ENCODE measurements at regions not wholly inside any gene's neighbourhood (a gene's known extent, or its start where the extent isn't known, plus 50 kb on each side); places are given as distances from the start of the nearest gene placed in this dataset.

GRCh38 chr2:78553866-78554647 lies 471.4 kb upstream of the REG3G start:
- Mint-ChIP-seq H3K36me3 (no peaks in the 10 kb centered on the region), H3K27ac (no peak overlapping the region), H3K9me3 (peaks cover 20 to 38% of the 10 kb centered on the region in 2 donors)
- DNase-seq (ENCODE audit: low spot score in 2 of 2) (no peak), ATAC-seq (no peak)

GRCh38 chr2:78561876-78562275 lies 463.6 kb upstream of the REG3G start:
- H3K36me3 Mint-ChIP-seq: no peaks in the 10 kb centered on the region
- ATAC-seq (no peak), DNase-seq (ENCODE audit: low spot score in 2 of 2) (no peak)
- H3K9me3 Mint-ChIP-seq: peaks cover 10 to 15% of the 10 kb centered on the region in 2 donors
- no peak overlapping the region for H3K27ac Mint-ChIP-seq

GRCh38 chr2:78564666-78565065 lies 460.8 kb upstream of the REG3G start:
- no peaks in the 10 kb centered on the region for H3K36me3 Mint-ChIP-seq
- H3K9me3 Mint-ChIP-seq: peaks cover 14 to 20% of the 10 kb centered on the region in 2 donors

DNA sequence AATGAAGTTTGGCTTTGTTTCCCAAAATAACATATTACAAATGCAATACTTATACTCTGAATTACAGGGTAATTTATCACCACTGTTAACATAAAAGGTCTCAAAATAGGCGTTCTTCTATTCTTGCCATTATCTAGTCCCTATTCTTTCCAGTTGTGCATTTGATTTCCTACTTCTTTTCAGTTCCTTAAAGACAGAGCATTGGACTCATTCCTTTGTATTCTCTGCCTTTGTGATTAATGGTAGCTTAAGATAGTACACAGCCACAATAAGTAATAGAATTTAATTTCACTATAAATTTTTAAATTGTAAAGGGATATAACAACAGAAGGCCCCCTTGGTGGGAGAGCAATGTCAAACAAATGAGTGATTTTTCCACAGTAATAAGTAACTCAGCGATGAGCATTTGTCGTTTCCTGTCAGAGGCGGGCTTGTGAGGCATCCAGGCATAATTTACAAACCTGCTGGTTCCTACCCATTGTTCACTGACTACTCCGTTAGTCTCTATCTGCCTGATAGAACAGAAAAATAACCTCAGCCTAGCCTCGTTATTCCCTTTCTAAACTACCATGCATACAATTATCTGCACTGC lies 456.6 kb upstream of the REG3G start:
- DNase-seq (ENCODE audit: low spot score in 2 of 2) (no peak), ATAC-seq (no peak)
- H3K9me3 Mint-ChIP-seq: peaks cover 27 to 34% of the 10 kb centered on the region in 2 donors
- H3K27ac Mint-ChIP-seq: no peak overlapping the region
- no peaks in the 10 kb centered on the region for H3K36me3 Mint-ChIP-seq

More at GRCh38 chr2:78564666-78565065, 460.8 kb upstream of the REG3G start:
- no peak overlapping the region for H3K27ac Mint-ChIP-seq
- DNase-seq (ENCODE audit: low spot score in 2 of 2) (no peak), ATAC-seq (no peak)

DNA sequence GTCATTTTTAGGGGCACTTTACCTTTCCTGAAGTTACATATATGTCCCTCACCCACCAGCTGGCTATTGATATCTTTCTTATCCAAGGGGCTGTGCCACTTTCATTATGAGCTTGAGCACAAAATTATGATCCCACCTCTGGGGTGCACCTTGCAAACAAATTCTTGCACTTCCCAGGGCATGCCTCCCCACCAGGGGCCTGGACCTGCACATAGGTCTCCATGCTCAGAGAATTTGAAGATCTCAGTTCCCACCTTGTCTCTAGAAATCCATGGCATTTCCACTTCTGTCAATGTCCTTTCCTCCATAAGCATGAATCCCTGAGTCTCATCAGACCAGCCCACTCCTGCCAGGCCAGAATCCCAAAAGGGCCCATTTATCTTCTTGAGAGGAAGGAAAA lies 449.1 kb upstream of the REG3G start:
- no peaks in the 10 kb centered on the region for H3K36me3 Mint-ChIP-seq
- H3K27ac Mint-ChIP-seq: no peak overlapping the region
- DNase-seq (ENCODE audit: low spot score in 2 of 2) (no peak), ATAC-seq (no peak)
- H3K9me3 Mint-ChIP-seq: peaks cover 0 to 5% of the 10 kb centered on the region in 2 donors

- DNase-seq (ENCODE audit: low spot score in 2 of 2) (no peak), ATAC-seq (no peak)
- Mint-ChIP-seq H3K27ac (no peak overlapping the region), H3K36me3 (peaks cover 0 to 4% of the 10 kb centered on the region in 2 donors), H3K9me3 (peaks cover 12 to 22% of the 10 kb centered on the region in 2 donors)
Observed at GRCh38 chr2:78585871-78586270, 439.6 kb upstream of the REG3G start.

DNA sequence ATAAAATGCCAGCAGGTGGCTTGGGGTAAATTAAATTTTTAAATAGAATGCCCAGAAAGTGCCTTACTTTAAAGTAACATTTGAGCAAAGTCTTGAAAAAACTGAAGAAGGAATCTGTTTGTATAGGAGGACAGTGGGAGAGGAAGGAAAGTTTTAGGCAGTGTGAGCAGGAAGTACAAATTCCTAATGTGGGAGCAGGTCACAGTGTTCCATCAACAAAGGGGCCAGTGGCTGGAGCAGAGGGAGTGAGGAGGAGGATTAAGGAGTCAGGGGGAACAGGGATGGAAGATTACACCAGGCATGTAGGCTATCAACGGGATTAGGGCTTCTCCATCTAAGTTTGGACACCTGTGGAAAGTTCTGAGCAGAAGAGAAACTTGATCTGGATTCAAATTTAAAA lies 439.2 kb upstream of the REG3G start:
- Mint-ChIP-seq H3K27ac (no peak overlapping the region), H3K36me3 (peaks cover 0 to 4% of the 10 kb centered on the region in 2 donors)
- ATAC-seq: no peak

GRCh38 chr2:78589871-78590270 lies 435.6 kb upstream of the REG3G start:
- H3K9me3 Mint-ChIP-seq: peaks cover 21 to 27% of the 10 kb centered on the region in 2 donors
- ATAC-seq (no peak), DNase-seq (ENCODE audit: low spot score in 2 of 2) (no peak)
- peaks cover 0 to 4% of the 10 kb centered on the region in 2 donors for H3K36me3 Mint-ChIP-seq
- H3K27ac Mint-ChIP-seq: no peak overlapping the region

More for the DNA sequence above, 439.2 kb upstream of the REG3G start:
- DNase-seq (ENCODE audit: low spot score in 2 of 2): no peak
- peaks cover 14 to 23% of the 10 kb centered on the region in 2 donors for H3K9me3 Mint-ChIP-seq

DNA sequence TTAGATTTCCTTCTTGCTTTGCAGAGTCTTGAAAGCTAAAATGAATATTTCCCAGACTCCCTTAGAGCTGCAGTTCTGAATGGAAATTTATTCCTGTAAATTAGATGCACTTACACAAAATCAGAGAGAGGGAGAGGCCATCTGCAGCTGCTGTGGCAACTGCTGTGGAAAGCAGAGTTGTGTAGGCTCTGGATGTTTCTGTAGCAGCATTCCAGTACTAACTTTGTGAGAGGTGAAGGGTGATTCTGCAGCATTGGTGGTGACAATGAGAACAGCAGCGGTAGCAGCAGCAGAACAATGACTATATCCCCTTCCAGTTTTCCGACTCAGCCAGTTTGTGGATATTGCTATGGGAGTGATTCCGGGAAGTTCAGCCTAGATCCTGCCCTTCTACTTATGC lies 433.0 kb upstream of the REG3G start:
- peaks cover 16 to 19% of the 10 kb centered on the region in 2 donors for H3K9me3 Mint-ChIP-seq
- DNase-seq (ENCODE audit: low spot score in 2 of 2): no peak
- no peaks in the 10 kb centered on the region for H3K36me3 Mint-ChIP-seq
- H3K27ac Mint-ChIP-seq: no peak overlapping the region
- no peak for ATAC-seq

DNA sequence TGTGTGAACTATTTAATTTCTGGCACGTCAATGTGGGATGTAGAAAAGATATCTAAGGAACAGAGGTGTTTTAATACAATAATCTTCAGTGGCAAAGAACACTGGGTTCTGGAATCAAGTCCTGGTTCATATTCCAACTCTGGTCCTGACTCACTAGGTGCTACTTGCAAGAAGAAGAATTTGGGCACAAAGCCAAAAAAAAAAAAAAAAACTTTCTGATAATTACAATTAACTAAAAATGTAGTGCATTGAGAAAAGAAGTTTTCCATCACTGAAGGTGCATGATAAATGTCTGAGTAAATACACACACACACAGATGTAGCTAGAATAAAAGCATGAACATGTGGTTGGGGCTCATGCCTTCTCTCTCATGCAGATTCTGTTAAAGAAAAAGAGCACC lies 424.4 kb upstream of the REG3G start:
- DNase-seq (ENCODE audit: low spot score in 2 of 2) (no peak), ATAC-seq (no peak)
- H3K9me3 Mint-ChIP-seq: peaks cover 3 to 4% of the 10 kb centered on the region in 2 donors
- no peaks in the 10 kb centered on the region for H3K36me3 Mint-ChIP-seq
- no peak overlapping the region for H3K27ac Mint-ChIP-seq

DNA sequence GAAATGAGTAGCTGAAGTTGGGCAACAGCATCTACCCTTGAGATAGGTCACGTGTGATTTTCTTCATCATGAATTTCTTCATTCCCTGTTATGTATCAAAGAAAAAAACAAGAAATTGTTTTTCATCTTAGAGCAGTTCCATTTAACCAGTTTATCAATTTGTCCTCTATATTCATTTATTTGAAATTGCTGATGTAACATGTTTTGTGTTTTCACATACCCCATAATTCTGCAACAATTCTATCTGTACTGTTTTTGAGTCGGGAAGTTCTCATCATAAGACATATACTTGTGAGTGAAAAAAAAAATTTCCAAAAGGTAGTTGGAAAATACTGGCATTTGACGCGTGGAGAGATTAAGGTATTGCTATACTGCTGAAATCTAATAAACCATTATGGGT lies 422.6 kb upstream of the REG3G start:
- DNase-seq (ENCODE audit: low spot score in 2 of 2) (no peak), ATAC-seq (no peak)
- Mint-ChIP-seq H3K36me3 (no peaks in the 10 kb centered on the region), H3K9me3 (peaks cover 0 to under 1% of the 10 kb centered on the region in 2 donors), H3K27ac (no peak overlapping the region)

GRCh38 chr2:78606895-78607294 lies 418.6 kb upstream of the REG3G start:
- DNase-seq (ENCODE audit: low spot score in 2 of 2) (no peak), ATAC-seq (no peak)
- Mint-ChIP-seq H3K9me3 (peaks cover 8 to 12% of the 10 kb centered on the region in 2 donors), H3K27ac (no peak overlapping the region), H3K36me3 (no peaks in the 10 kb centered on the region)

GRCh38 chr2:78614726-78615125 lies 410.8 kb upstream of the REG3G start:
- DNase-seq (ENCODE audit: low spot score in 2 of 2): no peak
- Mint-ChIP-seq H3K36me3 (no peaks in the 10 kb centered on the region), H3K9me3 (peaks cover 17 to 18% of the 10 kb centered on the region in 2 donors), H3K27ac (no peak overlapping the region)
- no peak for ATAC-seq

- Mint-ChIP-seq H3K36me3 (no peaks in the 10 kb centered on the region), H3K27ac (no peak overlapping the region), H3K9me3 (peaks cover 14 to 15% of the 10 kb centered on the region in 2 donors)
- ATAC-seq (no peak), DNase-seq (ENCODE audit: low spot score in 2 of 2) (no peak)
Observed at GRCh38 chr2:78615956-78616355, 409.5 kb upstream of the REG3G start.

DNA sequence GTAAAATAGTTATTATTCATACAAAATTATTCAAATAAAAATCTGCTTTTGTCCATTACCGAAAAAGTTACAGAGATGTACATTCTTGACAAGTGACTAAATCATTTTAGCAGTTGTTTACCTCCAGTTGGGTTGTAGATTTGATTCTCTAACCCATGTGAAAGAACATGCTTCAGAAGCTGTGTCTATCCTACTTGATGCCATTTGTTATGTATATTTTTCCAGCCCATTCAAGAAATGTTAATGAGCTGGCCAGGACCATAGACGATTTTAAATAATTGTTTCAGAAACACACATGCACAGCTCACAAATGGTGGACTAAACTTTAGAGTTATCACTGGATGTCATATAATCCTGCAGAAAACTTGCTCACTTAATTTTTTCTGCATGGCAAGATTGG lies 391.1 kb upstream of the REG3G start:
- ATAC-seq: no peak
- no peak overlapping the region for H3K27ac Mint-ChIP-seq
- peaks cover 0 to 7% of the 10 kb centered on the region in 2 donors for H3K36me3 Mint-ChIP-seq

GRCh38 chr2:78644854-78645253 lies 380.6 kb upstream of the REG3G start:
- ATAC-seq (no peak), DNase-seq (ENCODE audit: low spot score in 2 of 2) (no peak)
- Mint-ChIP-seq H3K27ac (no peak overlapping the region), H3K36me3 (peaks cover 0 to 5% of the 10 kb centered on the region in 2 donors), H3K9me3 (peaks cover 10 to 15% of the 10 kb centered on the region in 2 donors)

More for the DNA sequence above, 391.1 kb upstream of the REG3G start:
- no peak for DNase-seq (ENCODE audit: low spot score in 2 of 2)
- peaks cover 4 to 11% of the 10 kb centered on the region in 2 donors for H3K9me3 Mint-ChIP-seq

DNA sequence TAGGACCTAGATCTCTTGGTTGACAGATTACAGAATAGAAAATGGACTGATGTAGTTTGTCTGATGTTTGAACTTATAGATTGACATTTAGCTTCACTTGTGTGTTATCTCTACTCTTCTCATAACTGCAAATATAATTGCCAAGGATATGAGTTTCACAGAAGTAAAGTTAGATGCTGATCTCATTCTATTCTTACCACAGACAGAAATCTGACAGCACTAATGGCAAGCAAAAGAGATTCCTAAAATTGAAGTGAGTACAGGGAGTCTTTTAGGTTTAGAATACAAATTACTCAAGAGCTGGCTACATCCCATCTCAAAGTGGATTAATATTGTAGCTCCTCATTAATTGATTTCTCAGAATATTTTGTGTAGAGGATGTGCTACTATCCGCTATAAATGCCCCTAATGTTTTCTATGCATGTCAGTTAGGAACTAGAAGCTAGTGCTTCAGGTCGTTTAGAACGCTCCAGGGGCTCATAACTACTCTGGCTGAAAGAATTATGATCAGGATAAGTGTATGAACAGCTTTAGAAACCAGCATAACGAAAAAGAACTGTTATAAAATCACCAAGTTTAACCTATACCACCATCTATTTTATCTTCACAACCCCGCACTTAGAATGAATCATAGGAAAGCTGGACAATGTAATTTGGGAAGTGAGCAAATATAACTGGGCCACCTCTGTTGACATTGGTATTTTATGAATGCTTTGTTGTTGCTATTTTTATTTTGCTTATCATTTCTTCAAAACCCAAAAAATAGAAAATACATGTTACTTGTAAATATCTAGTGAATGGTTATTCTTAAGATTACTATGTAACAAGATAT lies 378.8 kb upstream of the REG3G start:
- no peak for DNase-seq (ENCODE audit: low spot score in 2 of 2)
- Mint-ChIP-seq H3K9me3 (peaks cover 22 to 29% of the 10 kb centered on the region in 2 donors), H3K27ac (no peak overlapping the region), H3K36me3 (peaks cover 0 to 5% of the 10 kb centered on the region in 2 donors)
- ATAC-seq: no peak
